CD4-positive, alpha-beta T cell (primary cell): ENCODE measurements at regions not wholly inside any gene's neighbourhood (a gene's known extent, or its start where the extent isn't known, plus 50 kb on each side); places are given as distances from the start of the nearest gene placed in this dataset.

ENCODE experiments used
- ATAC-seq: fragments of 200-7000 bp; cut with Tn5 transposase; one replicate; pipeline ENCODE4 v1.10.0; 2022; ENCODE audit warnings: mild to moderate bottlenecking; ENCODE audit not compliant: poor library complexity
- CTCF ChIA-PET: fragments of 350-600 bp; sonication (Branson Sonifier 250); formaldehyde crosslinking; loops from one replicate; lab custom pipeline; 2021; ENCODE audit warnings: antibody characterized with exemption, inconsistent platforms; lab: Charles Lee
- POLR2A ChIA-PET: fragments of 350-600 bp; sonication (Branson Sonifier 250); formaldehyde crosslinking; loops from one replicate; lab custom pipeline; 2021; ENCODE audit warnings: antibody characterized with exemption, inconsistent platforms; lab: Charles Lee
- DNase-seq, 14 experiments: peaks; one replicate each; pipeline ENCODE4 v3.0.0-alpha.2; 2013 to 2020; ENCODE audit warnings: mixed read lengths in 2 of 14
- H3K27ac ChIP-seq, 2 donors: one replicate each; pipeline versions ENCODE4 v1.5.1 to v1.7.0; 2013; ENCODE audit warnings: low read length in 2 of 2, low read depth in 1 of 2, mild to moderate bottlenecking in 1 of 2
- H3K27me3 ChIP-seq, 2 experiments: 1 replicate in 1 of 2; 2 replicates in 1 of 2; pipeline versions ENCODE4 v1.6.1 to v1.7.0; 2013; ENCODE audit warnings: low read length in 2 of 2, control low read depth in 1 of 2, mild to moderate bottlenecking in 1 of 2, moderate library complexity in 1 of 2; ENCODE audit not compliant: insufficient read depth in 2 of 2, control insufficient read depth in 1 of 2
- H3K36me3 ChIP-seq: one replicate; pipeline ENCODE4 v1.6.1; 2013; ENCODE audit warnings: low read length, control low read depth; ENCODE audit not compliant: insufficient read depth
- H3K4me1 ChIP-seq: one replicate; pipeline ENCODE4 v1.6.1; 2013; ENCODE audit warnings: low read length, control low read depth; ENCODE audit not compliant: insufficient read depth
- H3K4me3 ChIP-seq: one replicate; pipeline ENCODE4 v1.5.1; 2013; ENCODE audit warnings: mild to moderate bottlenecking, low read length, moderate library complexity
- H3K9me3 ChIP-seq, 2 experiments: 1 replicate in 1 of 2; 2 replicates in 1 of 2; pipeline versions ENCODE4 v1.6.1 to v1.7.0; 2013; ENCODE audit warnings: low read length in 2 of 2, mild to moderate bottlenecking in 2 of 2, control low read depth in 1 of 2, moderate library complexity in 1 of 2; ENCODE audit not compliant: control insufficient read depth in 1 of 2, insufficient read depth in 1 of 2
- H3K27ac Mint-ChIP-seq: one replicate; pipeline ENCODE4 v1.8.0; 2020; ENCODE audit warnings: mixed read lengths
- H3K27me3 Mint-ChIP-seq: one replicate; pipeline ENCODE4 v1.8.0; 2021; ENCODE audit warnings: mixed read lengths
- H3K36me3 Mint-ChIP-seq: one replicate; pipeline ENCODE4 v1.8.0; 2021; ENCODE audit warnings: low read depth, mixed read lengths
- H3K4me1 Mint-ChIP-seq: one replicate; pipeline ENCODE4 v1.8.0; 2021; ENCODE audit warnings: low read depth, mixed read lengths
- H3K4me3 Mint-ChIP-seq: one replicate; pipeline ENCODE4 v1.8.0; 2020; ENCODE audit warnings: mild to moderate bottlenecking, mixed read lengths
- H3K9me3 Mint-ChIP-seq: one replicate; pipeline ENCODE4 v1.8.0; 2020; ENCODE audit warnings: mixed read lengths
- intact Hi-C, 2 experiments: fragments of 100-400 bp; cut with DNase I in 1 of 2; cut with micrococcal nuclease in 1 of 2; formaldehyde crosslinking; loops; one replicate each; pipeline versions ENCODE4 v1.15.1 to v1.9.0; 2023 to 2025; cut with DNase I, micrococcal nuclease
- TF ChIP-seq, protein P1 (sequence below): fragments of 200-600 bp; IDR thresholded peaks from one replicate; pipeline ENCODE4 v1.8.0; 2022; ENCODE audit warnings: antibody characterized with exemption, mild to moderate bottlenecking

DNA sequence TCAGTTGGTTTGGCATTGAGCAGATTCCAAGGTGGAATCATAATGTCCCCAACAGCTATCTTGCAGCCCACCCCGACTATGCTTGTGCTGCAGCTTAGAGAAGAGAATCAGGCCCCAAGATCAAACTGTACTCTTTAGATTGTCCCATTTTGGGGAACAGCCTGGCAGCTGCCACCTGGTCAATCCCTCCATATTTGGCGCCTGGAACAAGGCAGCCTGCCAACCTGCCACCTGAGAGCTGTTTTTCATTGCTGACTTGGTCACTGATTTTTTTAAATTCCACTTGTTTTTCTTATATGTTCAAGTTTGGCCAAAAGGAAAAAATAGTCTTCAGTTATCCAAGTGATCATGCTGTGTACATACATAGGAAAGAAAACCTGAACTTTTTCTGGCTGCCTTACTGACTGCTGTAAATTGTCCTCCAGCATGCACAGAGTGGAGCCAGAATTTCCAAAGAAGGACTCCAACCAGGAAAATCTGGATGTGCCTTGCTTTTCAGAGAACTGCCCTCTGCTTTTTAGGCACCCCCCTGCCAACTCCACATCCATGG, 504.2 kb downstream of the ENC1 start:
- Histone ChIP-seq H3K36me3 (no peaks in the 10 kb centered on the region), H3K4me1 (no peaks in the 10 kb centered on the region), H3K27me3 (no peaks in the 10 kb centered on the region), H3K4me3 (no peak overlapping the region), H3K27ac (no peak overlapping the region), H3K9me3 (no peaks in the 10 kb centered on the region)
- intact Hi-C loops = no loop called here
- Mint-ChIP-seq H3K4me3 (no peak overlapping the region), H3K27me3 (peaks cover 5% of the 10 kb centered on the region), H3K9me3 (no peaks in the 10 kb centered on the region), H3K36me3 (no peaks in the 10 kb centered on the region), H3K4me1 (no peaks in the 10 kb centered on the region), H3K27ac (no peak overlapping the region)
- ATAC-seq = no peak
- DNase-seq = no peak
- TF ChIP-seq, protein P1, sequence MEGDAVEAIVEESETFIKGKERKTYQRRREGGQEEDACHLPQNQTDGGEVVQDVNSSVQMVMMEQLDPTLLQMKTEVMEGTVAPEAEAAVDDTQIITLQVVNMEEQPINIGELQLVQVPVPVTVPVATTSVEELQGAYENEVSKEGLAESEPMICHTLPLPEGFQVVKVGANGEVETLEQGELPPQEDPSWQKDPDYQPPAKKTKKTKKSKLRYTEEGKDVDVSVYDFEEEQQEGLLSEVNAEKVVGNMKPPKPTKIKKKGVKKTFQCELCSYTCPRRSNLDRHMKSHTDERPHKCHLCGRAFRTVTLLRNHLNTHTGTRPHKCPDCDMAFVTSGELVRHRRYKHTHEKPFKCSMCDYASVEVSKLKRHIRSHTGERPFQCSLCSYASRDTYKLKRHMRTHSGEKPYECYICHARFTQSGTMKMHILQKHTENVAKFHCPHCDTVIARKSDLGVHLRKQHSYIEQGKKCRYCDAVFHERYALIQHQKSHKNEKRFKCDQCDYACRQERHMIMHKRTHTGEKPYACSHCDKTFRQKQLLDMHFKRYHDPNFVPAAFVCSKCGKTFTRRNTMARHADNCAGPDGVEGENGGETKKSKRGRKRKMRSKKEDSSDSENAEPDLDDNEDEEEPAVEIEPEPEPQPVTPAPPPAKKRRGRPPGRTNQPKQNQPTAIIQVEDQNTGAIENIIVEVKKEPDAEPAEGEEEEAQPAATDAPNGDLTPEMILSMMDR = no peak
- POLR2A ChIA-PET = no interaction called here
- CTCF ChIA-PET = interaction anchor here (1.4 kb wide), 1 partner anchor 13 kb away, joined by 4 read pairs; no protein-coding TSS in a partner anchor

DNA sequence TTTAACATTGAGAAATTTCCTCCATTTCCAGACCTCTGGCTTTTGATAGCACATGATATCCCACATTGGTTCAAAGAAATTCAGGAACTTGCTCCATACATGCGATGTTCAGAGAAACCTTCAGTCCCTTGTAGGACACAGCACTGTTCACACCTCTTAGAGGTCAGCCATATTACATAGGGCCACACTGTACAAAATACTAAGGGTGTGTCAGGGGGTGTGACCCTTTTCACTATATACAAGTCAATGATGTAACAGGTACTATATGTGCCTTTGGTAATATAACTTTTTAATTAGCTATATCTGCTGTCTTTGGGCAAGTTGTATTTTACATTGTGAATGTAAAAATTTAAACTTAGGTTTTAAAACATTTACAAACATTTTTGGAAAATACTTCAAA, 505.5 kb downstream of the ENC1 start:
- TF ChIP-seq, protein P1 = no peak
- no peaks in the 10 kb centered on the region for H3K4me1 ChIP-seq
- intact Hi-C loops = no loop called here
- Mint-ChIP-seq H3K4me3 (no peak overlapping the region), H3K4me1 (no peaks in the 10 kb centered on the region), H3K9me3 (no peaks in the 10 kb centered on the region), H3K27ac (no peak overlapping the region), H3K36me3 (no peaks in the 10 kb centered on the region), H3K27me3 (peaks cover 5% of the 10 kb centered on the region)
- no peak for DNase-seq
- no peaks in the 10 kb centered on the region for H3K27me3 ChIP-seq
- CTCF ChIA-PET = interaction anchor here (1.4 kb wide), 1 partner anchor 12 kb away, joined by 4 read pairs; no protein-coding TSS in a partner anchor
- H3K27ac ChIP-seq = no peak overlapping the region
- H3K9me3 ChIP-seq = no peaks in the 10 kb centered on the region
- H3K4me3 ChIP-seq = no peak overlapping the region
- H3K36me3 ChIP-seq = no peaks in the 10 kb centered on the region
- no peak for ATAC-seq
- POLR2A ChIA-PET = interaction anchor here (0.8 kb wide), 1 partner anchor 42 kb away, joined by 3 read pairs; no protein-coding TSS in a partner anchor

DNA sequence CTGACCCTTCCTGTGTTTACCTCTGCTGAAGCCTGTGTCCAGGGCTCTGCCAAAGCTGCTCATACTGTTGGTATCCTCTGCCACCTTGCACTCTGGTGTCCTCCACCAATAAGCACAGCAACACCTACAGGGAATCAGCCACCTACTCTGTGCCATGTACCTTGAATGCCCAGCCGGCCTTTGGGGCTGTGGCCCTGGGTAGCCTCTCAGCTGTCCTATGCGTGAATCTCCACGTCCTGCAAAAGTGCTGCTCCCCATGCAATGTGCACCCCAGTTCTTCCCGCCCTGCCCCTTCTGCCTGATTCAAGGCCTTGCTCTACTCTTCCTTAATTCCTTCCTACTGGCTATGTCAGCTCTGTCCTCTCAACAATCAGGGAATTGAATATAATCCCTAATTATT, 506.5 kb downstream of the ARHGEF28 start:
- Mint-ChIP-seq H3K27me3 (peaks cover 12% of the 10 kb centered on the region), H3K4me3 (no peak overlapping the region), H3K4me1 (no peaks in the 10 kb centered on the region), H3K36me3 (no peaks in the 10 kb centered on the region), H3K9me3 (no peaks in the 10 kb centered on the region), H3K27ac (no peak overlapping the region)
- ChIA-PET CTCF (no interaction called here), POLR2A (no interaction called here)
- ATAC-seq = no peak
- Histone ChIP-seq H3K4me1 (no peaks in the 10 kb centered on the region), H3K27me3 (peaks cover 0 to 4% of the 10 kb centered on the region in 2 experiments), H3K9me3 (no peaks in the 10 kb centered on the region), H3K36me3 (no peaks in the 10 kb centered on the region), H3K27ac (no peak overlapping the region), H3K4me3 (no peak overlapping the region)
- intact Hi-C loops = no loop called here
- TF ChIP-seq, protein P1 = no peak
- DNase-seq = no peak
